ENCODE measurements at regions not wholly inside any gene's neighbourhood (a gene's known extent, or its start where the extent isn't known, plus 50 kb on each side); places are given as distances from the start of the nearest gene placed in this dataset.

GRCh38 chr5:103336941-103337340, 78.4 kb downstream of the MACIR start:
- TF ChIP-seq POLR2AphosphoS5 (IDR thresholded peaks at IDR 0.05) (no peak), SMC3 (conservative IDR thresholded peaks at IDR 0.05; ENCODE audit: poor library complexity) (no peak), EZH2 (IDR thresholded peaks at IDR 0.05; ENCODE audit: borderline replicate concordance, insufficient read depth, low read length, poor library complexity, severe bottlenecking) (no peak), RAD21 (conservative IDR thresholded peaks at IDR 0.05) (no peak), EP300 (conservative IDR thresholded peaks at IDR 0.05; ENCODE audit: poor library complexity, severe bottlenecking) (no peak), TAF1 (IDR thresholded peaks at IDR 0.05; ENCODE audit: low read depth) (no peak)
- TF ChIP-seq, protein P1, sequence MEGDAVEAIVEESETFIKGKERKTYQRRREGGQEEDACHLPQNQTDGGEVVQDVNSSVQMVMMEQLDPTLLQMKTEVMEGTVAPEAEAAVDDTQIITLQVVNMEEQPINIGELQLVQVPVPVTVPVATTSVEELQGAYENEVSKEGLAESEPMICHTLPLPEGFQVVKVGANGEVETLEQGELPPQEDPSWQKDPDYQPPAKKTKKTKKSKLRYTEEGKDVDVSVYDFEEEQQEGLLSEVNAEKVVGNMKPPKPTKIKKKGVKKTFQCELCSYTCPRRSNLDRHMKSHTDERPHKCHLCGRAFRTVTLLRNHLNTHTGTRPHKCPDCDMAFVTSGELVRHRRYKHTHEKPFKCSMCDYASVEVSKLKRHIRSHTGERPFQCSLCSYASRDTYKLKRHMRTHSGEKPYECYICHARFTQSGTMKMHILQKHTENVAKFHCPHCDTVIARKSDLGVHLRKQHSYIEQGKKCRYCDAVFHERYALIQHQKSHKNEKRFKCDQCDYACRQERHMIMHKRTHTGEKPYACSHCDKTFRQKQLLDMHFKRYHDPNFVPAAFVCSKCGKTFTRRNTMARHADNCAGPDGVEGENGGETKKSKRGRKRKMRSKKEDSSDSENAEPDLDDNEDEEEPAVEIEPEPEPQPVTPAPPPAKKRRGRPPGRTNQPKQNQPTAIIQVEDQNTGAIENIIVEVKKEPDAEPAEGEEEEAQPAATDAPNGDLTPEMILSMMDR (IDR thresholded peaks at IDR 0.05; ENCODE audit: poor library complexity, severe bottlenecking): no peak
- TF ChIP-seq, protein P2, sequence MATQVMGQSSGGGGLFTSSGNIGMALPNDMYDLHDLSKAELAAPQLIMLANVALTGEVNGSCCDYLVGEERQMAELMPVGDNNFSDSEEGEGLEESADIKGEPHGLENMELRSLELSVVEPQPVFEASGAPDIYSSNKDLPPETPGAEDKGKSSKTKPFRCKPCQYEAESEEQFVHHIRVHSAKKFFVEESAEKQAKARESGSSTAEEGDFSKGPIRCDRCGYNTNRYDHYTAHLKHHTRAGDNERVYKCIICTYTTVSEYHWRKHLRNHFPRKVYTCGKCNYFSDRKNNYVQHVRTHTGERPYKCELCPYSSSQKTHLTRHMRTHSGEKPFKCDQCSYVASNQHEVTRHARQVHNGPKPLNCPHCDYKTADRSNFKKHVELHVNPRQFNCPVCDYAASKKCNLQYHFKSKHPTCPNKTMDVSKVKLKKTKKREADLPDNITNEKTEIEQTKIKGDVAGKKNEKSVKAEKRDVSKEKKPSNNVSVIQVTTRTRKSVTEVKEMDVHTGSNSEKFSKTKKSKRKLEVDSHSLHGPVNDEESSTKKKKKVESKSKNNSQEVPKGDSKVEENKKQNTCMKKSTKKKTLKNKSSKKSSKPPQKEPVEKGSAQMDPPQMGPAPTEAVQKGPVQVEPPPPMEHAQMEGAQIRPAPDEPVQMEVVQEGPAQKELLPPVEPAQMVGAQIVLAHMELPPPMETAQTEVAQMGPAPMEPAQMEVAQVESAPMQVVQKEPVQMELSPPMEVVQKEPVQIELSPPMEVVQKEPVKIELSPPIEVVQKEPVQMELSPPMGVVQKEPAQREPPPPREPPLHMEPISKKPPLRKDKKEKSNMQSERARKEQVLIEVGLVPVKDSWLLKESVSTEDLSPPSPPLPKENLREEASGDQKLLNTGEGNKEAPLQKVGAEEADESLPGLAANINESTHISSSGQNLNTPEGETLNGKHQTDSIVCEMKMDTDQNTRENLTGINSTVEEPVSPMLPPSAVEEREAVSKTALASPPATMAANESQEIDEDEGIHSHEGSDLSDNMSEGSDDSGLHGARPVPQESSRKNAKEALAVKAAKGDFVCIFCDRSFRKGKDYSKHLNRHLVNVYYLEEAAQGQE (IDR thresholded peaks at IDR 0.05; ENCODE audit: borderline replicate concordance): no peak
